ENCODE measurements at regions not wholly inside any gene's neighbourhood (a gene's known extent, or its start where the extent isn't known, plus 50 kb on each side); places are given as distances from the start of the nearest gene placed in this dataset.

GRCh38 chr3:115363071-115363470 is 216.0 kb upstream of the ZBTB20 start:
- WGBS, 4 donors: 85 to 93% (median 87%) methylated on average over 1 of the region's 1 CpG
- intact Hi-C loops (cut with DNase I): no loop called here
- no peaks in the 10 kb centered on the region for H3K27me3 ChIP-seq
- H3K4me1 ChIP-seq: peaks cover 0 to 8% (median 0%) of the 10 kb centered on the region in 12 donors
- no peak for TF ChIP-seq POLR2A (IDR thresholded peaks at IDR 0.05)
- TF ChIP-seq, protein P1, sequence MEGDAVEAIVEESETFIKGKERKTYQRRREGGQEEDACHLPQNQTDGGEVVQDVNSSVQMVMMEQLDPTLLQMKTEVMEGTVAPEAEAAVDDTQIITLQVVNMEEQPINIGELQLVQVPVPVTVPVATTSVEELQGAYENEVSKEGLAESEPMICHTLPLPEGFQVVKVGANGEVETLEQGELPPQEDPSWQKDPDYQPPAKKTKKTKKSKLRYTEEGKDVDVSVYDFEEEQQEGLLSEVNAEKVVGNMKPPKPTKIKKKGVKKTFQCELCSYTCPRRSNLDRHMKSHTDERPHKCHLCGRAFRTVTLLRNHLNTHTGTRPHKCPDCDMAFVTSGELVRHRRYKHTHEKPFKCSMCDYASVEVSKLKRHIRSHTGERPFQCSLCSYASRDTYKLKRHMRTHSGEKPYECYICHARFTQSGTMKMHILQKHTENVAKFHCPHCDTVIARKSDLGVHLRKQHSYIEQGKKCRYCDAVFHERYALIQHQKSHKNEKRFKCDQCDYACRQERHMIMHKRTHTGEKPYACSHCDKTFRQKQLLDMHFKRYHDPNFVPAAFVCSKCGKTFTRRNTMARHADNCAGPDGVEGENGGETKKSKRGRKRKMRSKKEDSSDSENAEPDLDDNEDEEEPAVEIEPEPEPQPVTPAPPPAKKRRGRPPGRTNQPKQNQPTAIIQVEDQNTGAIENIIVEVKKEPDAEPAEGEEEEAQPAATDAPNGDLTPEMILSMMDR (IDR thresholded peaks at IDR 0.05): no peak
- H3K27ac ChIP-seq: no peak overlapping the region
- H3K36me3 ChIP-seq: no peaks in the 10 kb centered on the region
- DNase-seq: no peak
- no peak overlapping the region for H3K4me3 ChIP-seq
- no peaks in the 10 kb centered on the region for H3K9me3 ChIP-seq
- ATAC-seq: no peak

- DNase-seq: no peak
- intact Hi-C loops (cut with DNase I): no loop called here
- no peak for ATAC-seq
- no peak for TF ChIP-seq POLR2A (IDR thresholded peaks at IDR 0.05)
- TF ChIP-seq, protein P1 (IDR thresholded peaks at IDR 0.05): no peak
- no peak overlapping the region for H3K27ac ChIP-seq
- no peaks in the 10 kb centered on the region for H3K9me3 ChIP-seq
- H3K4me1 ChIP-seq: no peaks in the 10 kb centered on the region
- no peaks in the 10 kb centered on the region for H3K27me3 ChIP-seq
- no peaks in the 10 kb centered on the region for H3K36me3 ChIP-seq
- H3K4me3 ChIP-seq: no peak overlapping the region
- WGBS, 4 donors: 63 to 78% (median 74%) methylated on average over 1 of the region's 1 CpG
These were observed 221.9 kb upstream of the ZBTB20 start for GRCh38 chr3:115369021-115369420.

GRCh38 chr3:115375362-115375761 is 228.3 kb upstream of the ZBTB20 start:
- H3K9me3 ChIP-seq: no peaks in the 10 kb centered on the region
- H3K4me3 ChIP-seq: no peak overlapping the region
- H3K27ac ChIP-seq: no peak overlapping the region
- TF ChIP-seq POLR2A (IDR thresholded peaks at IDR 0.05): no peak
- TF ChIP-seq, protein P1 (IDR thresholded peaks at IDR 0.05): no peak
- 92 to 96% (median 93%) methylated on average over 2 of the region's 2 CpGs for WGBS, 4 donors
- H3K36me3 ChIP-seq: no peaks in the 10 kb centered on the region
- no peak for ATAC-seq
- intact Hi-C loops (cut with DNase I): no loop called here
- no peaks in the 10 kb centered on the region for H3K4me1 ChIP-seq
- DNase-seq: no peak
- H3K27me3 ChIP-seq: no peaks in the 10 kb centered on the region

DNA sequence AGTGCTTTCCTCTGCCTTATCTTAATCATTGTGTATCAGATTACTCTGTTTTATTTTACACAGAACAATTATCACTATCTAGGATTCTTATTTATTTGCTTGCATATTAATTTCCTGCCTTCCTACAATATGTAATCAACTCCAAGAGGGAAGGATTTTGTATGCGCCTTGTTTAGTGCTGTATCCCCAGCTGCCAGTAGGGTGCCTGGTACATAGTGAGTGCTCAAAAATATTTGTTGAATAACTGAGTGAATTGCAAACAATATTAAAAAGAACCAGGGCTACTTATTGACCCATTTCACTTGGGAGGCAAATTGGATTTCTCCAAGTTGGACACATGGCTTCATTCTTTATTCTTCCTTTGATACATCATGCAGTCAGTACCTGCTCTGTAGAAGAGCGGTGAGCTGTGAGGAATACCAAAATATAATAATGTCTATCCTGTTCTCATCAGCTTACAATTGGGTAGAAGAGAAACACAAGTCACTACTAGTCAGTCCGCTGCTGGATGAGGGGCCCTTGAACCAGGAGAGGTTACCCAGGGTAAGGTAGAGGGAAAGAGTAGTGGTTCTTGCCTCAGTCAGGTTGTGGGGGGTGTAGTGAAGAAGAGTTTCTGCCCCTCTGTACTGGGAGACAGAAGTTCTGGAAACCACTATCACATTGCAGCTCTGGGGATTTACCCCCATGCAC is 233.9 kb upstream of the ZBTB20 start:
- TF ChIP-seq, protein P1 (IDR thresholded peaks at IDR 0.05): peak in 2 of 12 donors; percentile 9 to 22
- TF ChIP-seq POLR2A (IDR thresholded peaks at IDR 0.05): no peak
- no peak for DNase-seq
- Histone ChIP-seq H3K4me3 (no peak overlapping the region), H3K9me3 (peaks cover 0 to 4% (median 0%) of the 10 kb centered on the region in 12 donors), H3K27me3 (no peaks in the 10 kb centered on the region), H3K4me1 (peaks cover 0 to 19% (median 2%) of the 10 kb centered on the region in 12 donors), H3K27ac (peak overlapping the region in 4 of 12 donors; percentile 15 to 43 (median 32)), H3K36me3 (no peaks in the 10 kb centered on the region)
- peak; percentile 30 to 83 (median 66) for ATAC-seq
- 64 to 82% (median 76%) methylated on average over 3 of the region's 3 CpGs for WGBS, 4 donors
- intact Hi-C loops (cut with DNase I): loop anchor here in 5 of 10 donors (5.0 to 10.0 kb wide), 3 partner anchors 134 to 404 kb away; no protein-coding TSS in a partner anchor

All from heart left ventricle (tissue), 16 donors.